ENCODE measurements at regions not wholly inside any gene's neighbourhood (a gene's known extent, or its start where the extent isn't known, plus 50 kb on each side); places are given as distances from the start of the nearest gene placed in this dataset.

GRCh38 chr14:29030121-29030520 lies 263.5 kb downstream of the FOXG1 start:
- Histone ChIP-seq H3K4me1 (ENCODE audit: insufficient read depth, low read length) (no peaks in the 10 kb centered on the region), H3K4ac (ENCODE audit: low read depth, low read length) (no peak overlapping the region), H3K14ac (ENCODE audit: insufficient read depth, low read length) (no peak overlapping the region), H2BK5ac (ENCODE audit: insufficient read length, low read length) (no peak overlapping the region), H2AFZ (ENCODE audit: low read length) (no peak overlapping the region), H3K27me3 (ENCODE audit: insufficient read depth, low read length) (no peaks in the 10 kb centered on the region), H3K79me1 (ENCODE audit: insufficient read depth, low read depth, low read length, poor library complexity, severe bottlenecking) (no peaks in the 10 kb centered on the region), H2BK12ac (ENCODE audit: insufficient read length, low read depth, low read length) (no peak overlapping the region), H3K79me2 (ENCODE audit: insufficient read depth, low read length) (no peaks in the 10 kb centered on the region), H4K5ac (ENCODE audit: insufficient read length, low read depth, low read length) (no peak overlapping the region), H2BK20ac (ENCODE audit: low read depth, low read length, poor library complexity, severe bottlenecking) (no peak overlapping the region), H4K20me1 (ENCODE audit: control insufficient read depth, insufficient read depth, insufficient read length) (no peaks in the 10 kb centered on the region), H3K27ac (ENCODE audit: insufficient read length, low read depth, low read length) (no peak overlapping the region), H3K23me2 (ENCODE audit: insufficient read length, low read depth, low read length, poor library complexity, severe bottlenecking) (no peaks in the 10 kb centered on the region), H3K9me3 (ENCODE audit: control insufficient read depth, low read depth, low read length) (no peaks in the 10 kb centered on the region), H3K4me2 (ENCODE audit: insufficient read depth, insufficient read length, low read length) (no peak overlapping the region), H2AK5ac (ENCODE audit: insufficient read length, low read length) (no peak overlapping the region), H3K9ac (ENCODE audit: extremely low read depth, insufficient read length, low read length) (no peak overlapping the region), H3K18ac (ENCODE audit: insufficient read length, low read depth, low read length) (no peak overlapping the region), H4K8ac (replicated peaks; ENCODE audit: insufficient read length, low read depth, low read length) (no peak overlapping the region), H4K91ac (ENCODE audit: insufficient read length, low read depth, low read length) (no peak overlapping the region), H3K23ac (ENCODE audit: insufficient read length, low read depth, low read length) (no peak overlapping the region), H3K56ac (ENCODE audit: insufficient read length, low read depth, low read length) (no peak overlapping the region), H3T11ph (ENCODE audit: low read length) (no peak overlapping the region), H2BK120ac (ENCODE audit: low read depth, low read length, poor library complexity, severe bottlenecking) (no peak overlapping the region), H2BK15ac (ENCODE audit: low read depth, low read length) (no peak overlapping the region)
- Mint-ChIP-seq H3K9me3 (peaks cover 22% of the 10 kb centered on the region in 2 experiments), H3K4me1 (peaks cover 5 to 23% of the 10 kb centered on the region in 2 experiments; a peak in 2 of 4 replicates), H3K27ac (no peak overlapping the region), H3K36me3 (ENCODE audit: insufficient read depth in 1 of 3, low read depth in 3 of 3) (peaks cover 6 to 26% (median 26%) of the 10 kb centered on the region in 3 experiments), H3K4me3 (no peak overlapping the region), H3K27me3 (ENCODE audit: low read depth) (0 out of 2 replicates have a peak, but pooled peaks cover 4% of the 10 kb centered on the region)
- WGBS (ENCODE audit: extremely low coverage, insufficient read length, low lambda C conversion rate) = no CpG with 5 or more reads among the region's 2 CpGs
- no peak for TF ChIP-seq CTCF (conservative IDR thresholded peaks at IDR 0.05)
- DNase-seq = no peak

All from H9 (cell line).